Left kidney (tissue), 1 donor: ENCODE measurements at regions not wholly inside any gene's neighbourhood (a gene's known extent, or its start where the extent isn't known, plus 50 kb on each side); places are given as distances from the start of the nearest gene placed in this dataset.

Experiments
- DNase-seq: peaks from one replicate; pipeline ENCODE4 v3.0.0-alpha.2; 2013

GRCh38 chr17:56737421-56738161 lies 96.1 kb downstream of the C17orf67 start:
- no peak for DNase-seq

- no peak for DNase-seq
These were observed 94.3 kb downstream of the C17orf67 start for GRCh38 chr17:56739376-56739775.

- DNase-seq = no peak
These were observed 93.9 kb downstream of the C17orf67 start for GRCh38 chr17:56739776-56740175.

- no peak for DNase-seq
These were observed 93.2 kb downstream of the C17orf67 start for GRCh38 chr17:56740481-56740880.
